ENCODE measurements at regions not wholly inside any gene's neighbourhood (a gene's known extent, or its start where the extent isn't known, plus 50 kb on each side); places are given as distances from the start of the nearest gene placed in this dataset.

GRCh38 chr2:150718280-150718679, 230.8 kb upstream of the RND3 start:
- Mint-ChIP-seq H3K27ac (no peak overlapping the region), H3K27me3 (ENCODE audit: low read depth) (no peaks in the 10 kb centered on the region), H3K36me3 (ENCODE audit: insufficient read depth in 1 of 3, low read depth in 3 of 3) (peaks cover 0 to 5% (median 0%) of the 10 kb centered on the region in 3 experiments; a peak in 3 of 7 replicates), H3K4me3 (no peak overlapping the region), H3K9me3 (peaks cover 0 to 3% of the 10 kb centered on the region in 2 experiments; a peak in 3 of 5 replicates), H3K4me1 (peaks cover 0 to 3% of the 10 kb centered on the region in 2 experiments; a peak in 1 of 4 replicates)
- Histone ChIP-seq H2AFZ (ENCODE audit: low read length) (no peak overlapping the region), H3K79me1 (ENCODE audit: insufficient read depth, low read depth, low read length, poor library complexity, severe bottlenecking) (no peaks in the 10 kb centered on the region), H3K14ac (ENCODE audit: insufficient read depth, low read length) (no peak overlapping the region), H3K4ac (ENCODE audit: low read depth, low read length) (no peak overlapping the region), H2BK120ac (ENCODE audit: low read depth, low read length, poor library complexity, severe bottlenecking) (no peak overlapping the region), H3K79me2 (ENCODE audit: insufficient read depth, low read length) (no peaks in the 10 kb centered on the region), H4K8ac (replicated peaks; ENCODE audit: insufficient read length, low read depth, low read length) (no peak overlapping the region), H3K4me1 (ENCODE audit: insufficient read depth, low read length) (no peaks in the 10 kb centered on the region; the same call in 1 of the 2 replicates), H2AK5ac (ENCODE audit: insufficient read length, low read length) (no peak overlapping the region), H2BK5ac (ENCODE audit: insufficient read length, low read length) (no peak overlapping the region), H3K23me2 (ENCODE audit: insufficient read length, low read depth, low read length, poor library complexity, severe bottlenecking) (no peaks in the 10 kb centered on the region), H3K23ac (ENCODE audit: insufficient read length, low read depth, low read length) (no peak overlapping the region), H3K4me2 (ENCODE audit: insufficient read depth, insufficient read length, low read length) (no peak overlapping the region), H3K18ac (ENCODE audit: insufficient read length, low read depth, low read length) (no peak overlapping the region), H3K56ac (ENCODE audit: insufficient read length, low read depth, low read length) (no peak overlapping the region), H3K27ac (ENCODE audit: insufficient read length, low read depth, low read length) (no peak overlapping the region), H2BK20ac (ENCODE audit: low read depth, low read length, poor library complexity, severe bottlenecking) (no peak overlapping the region), H2BK12ac (ENCODE audit: insufficient read length, low read depth, low read length) (no peak overlapping the region), H3K27me3 (ENCODE audit: insufficient read depth, low read length) (no peaks in the 10 kb centered on the region), H3K9ac (ENCODE audit: extremely low read depth, insufficient read length, low read length) (no peak overlapping the region), H2BK15ac (ENCODE audit: low read depth, low read length) (no peak overlapping the region), H3K9me3 (ENCODE audit: control insufficient read depth, low read depth, low read length) (no peaks in the 10 kb centered on the region), H4K20me1 (ENCODE audit: control insufficient read depth, insufficient read depth, insufficient read length) (no peaks in the 10 kb centered on the region), H4K91ac (ENCODE audit: insufficient read length, low read depth, low read length) (no peak overlapping the region), H3T11ph (ENCODE audit: low read length) (no peak overlapping the region), H4K5ac (ENCODE audit: insufficient read length, low read depth, low read length) (no peak overlapping the region)
- DNase-seq: no peak
- no CpG with 5 or more reads among the region's 1 CpG for WGBS (ENCODE audit: extremely low coverage, insufficient read length, low lambda C conversion rate)
- TF ChIP-seq CTCF (conservative IDR thresholded peaks at IDR 0.05): no peak

Data from H9 (cell line).